ENCODE measurements at regions not wholly inside any gene's neighbourhood (a gene's known extent, or its start where the extent isn't known, plus 50 kb on each side); places are given as distances from the start of the nearest gene placed in this dataset.

DNA sequence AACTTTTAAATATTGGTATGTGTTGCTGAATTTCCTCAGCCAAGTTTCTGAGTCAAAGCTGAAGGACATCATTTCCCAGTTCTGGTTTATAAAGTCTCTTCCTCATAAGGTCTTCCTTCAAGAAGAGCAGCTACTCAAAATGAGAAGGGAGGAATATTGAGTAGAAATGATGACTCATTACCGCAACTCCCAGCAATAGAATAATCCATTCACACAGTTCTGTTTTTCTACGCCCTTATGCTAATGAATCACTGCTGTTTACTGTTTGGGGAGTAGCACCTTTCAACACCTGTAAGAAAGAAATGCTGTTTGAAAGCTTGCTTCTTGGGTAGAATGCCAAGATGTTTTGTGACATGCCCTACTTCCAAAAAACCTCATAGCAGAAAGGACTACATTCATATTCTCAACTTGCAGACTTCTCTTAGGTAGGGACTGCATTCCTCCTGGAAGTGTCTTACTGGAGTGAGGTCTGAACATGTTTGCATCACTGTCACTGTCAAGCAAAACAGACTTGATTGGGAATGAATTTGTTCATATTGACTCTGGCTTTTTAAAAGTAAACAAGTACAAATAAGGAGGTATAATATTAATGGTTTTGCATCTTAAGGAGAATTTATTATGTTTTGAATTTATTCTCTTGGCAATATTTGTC lies 147.2 kb upstream of the BANK1 start:
- H3K36me3 ChIP-seq (replicated peaks in 1 of 2; ENCODE audit: control insufficient read depth in 1 of 2, insufficient read depth in 2 of 2, low read length in 2 of 2): no peaks in the 10 kb centered on the region
- H3K4me1 ChIP-seq (ENCODE audit: insufficient read depth, low read length): no peaks in the 10 kb centered on the region
- no peaks in the 10 kb centered on the region for H3K9me3 ChIP-seq (ENCODE audit: low read length)
- WGBS (ENCODE audit: low lambda C conversion rate): 26% methylated on average over 2 of the region's 2 CpGs
- CTCF ChIA-PET (ENCODE audit: low intra/inter-chr PET ratio, low total read pairs): no interaction called here
- TF ChIP-seq, protein P1, sequence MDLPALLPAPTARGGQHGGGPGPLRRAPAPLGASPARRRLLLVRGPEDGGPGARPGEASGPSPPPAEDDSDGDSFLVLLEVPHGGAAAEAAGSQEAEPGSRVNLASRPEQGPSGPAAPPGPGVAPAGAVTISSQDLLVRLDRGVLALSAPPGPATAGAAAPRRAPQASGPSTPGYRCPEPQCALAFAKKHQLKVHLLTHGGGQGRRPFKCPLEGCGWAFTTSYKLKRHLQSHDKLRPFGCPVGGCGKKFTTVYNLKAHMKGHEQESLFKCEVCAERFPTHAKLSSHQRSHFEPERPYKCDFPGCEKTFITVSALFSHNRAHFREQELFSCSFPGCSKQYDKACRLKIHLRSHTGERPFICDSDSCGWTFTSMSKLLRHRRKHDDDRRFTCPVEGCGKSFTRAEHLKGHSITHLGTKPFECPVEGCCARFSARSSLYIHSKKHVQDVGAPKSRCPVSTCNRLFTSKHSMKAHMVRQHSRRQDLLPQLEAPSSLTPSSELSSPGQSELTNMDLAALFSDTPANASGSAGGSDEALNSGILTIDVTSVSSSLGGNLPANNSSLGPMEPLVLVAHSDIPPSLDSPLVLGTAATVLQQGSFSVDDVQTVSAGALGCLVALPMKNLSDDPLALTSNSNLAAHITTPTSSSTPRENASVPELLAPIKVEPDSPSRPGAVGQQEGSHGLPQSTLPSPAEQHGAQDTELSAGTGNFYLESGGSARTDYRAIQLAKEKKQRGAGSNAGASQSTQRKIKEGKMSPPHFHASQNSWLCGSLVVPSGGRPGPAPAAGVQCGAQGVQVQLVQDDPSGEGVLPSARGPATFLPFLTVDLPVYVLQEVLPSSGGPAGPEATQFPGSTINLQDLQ (CRISPR knock-in tag; IDR thresholded peaks at IDR 0.05): no peak
- no peak for TF ChIP-seq ZSCAN9 (CRISPR knock-in tag; IDR thresholded peaks at IDR 0.05; ENCODE audit: borderline replicate concordance)
- no peak for TF ChIP-seq HNF4A (CRISPR knock-in tag; IDR thresholded peaks at IDR 0.05)
- no peak for TF ChIP-seq GZF1 (CRISPR knock-in tag; IDR thresholded peaks at IDR 0.05)
- no peak for TF ChIP-seq SMYD3 (CRISPR knock-in tag; IDR thresholded peaks at IDR 0.05)
- no peak for TF ChIP-seq U2AF1 (optimal IDR thresholded peaks at IDR 0.05; ENCODE audit: low read depth, low read length)
- TF ChIP-seq EED (CRISPR knock-in tag; IDR thresholded peaks at IDR 0.05): no peak
- TF ChIP-seq ZNF142 (CRISPR knock-in tag; IDR thresholded peaks at IDR 0.05): no peak
- TF ChIP-seq GTF2F1 (IDR thresholded peaks at IDR 0.05; ENCODE audit: low read length): no peak
- no peak for TF ChIP-seq PHB2 (IDR thresholded peaks at IDR 0.05; ENCODE audit: partially characterized antibody)
- no peak for TF ChIP-seq NPAS2 (CRISPR knock-in tag; IDR thresholded peaks at IDR 0.05; ENCODE audit: borderline replicate concordance)
- no peak for TF ChIP-seq ZNF839 (CRISPR knock-in tag; IDR thresholded peaks at IDR 0.05; ENCODE audit: borderline replicate concordance)
- TF ChIP-seq ZKSCAN8 (CRISPR knock-in tag; IDR thresholded peaks at IDR 0.05; ENCODE audit: borderline replicate concordance): no peak
- TF ChIP-seq SRF (IDR thresholded peaks at IDR 0.05; ENCODE audit: low read depth, low read length): no peak
- no peak for TF ChIP-seq SNAPC5 (CRISPR knock-in tag; IDR thresholded peaks at IDR 0.05; ENCODE audit: borderline replicate concordance)
- no peaks in the 10 kb centered on the region; a peak in 1 of 5 replicates for H3K27me3 ChIP-seq (ENCODE audit: control insufficient read depth in 1 of 2, insufficient read depth in 2 of 2, low read length in 2 of 2)
- no peak overlapping the region for H3K4me3 ChIP-seq (replicated peaks in 1 of 3; ENCODE audit: insufficient read depth in 1 of 3, low read depth in 2 of 3, low read length in 3 of 3)
- ATAC-seq: no peak
- intact Hi-C loops (cut with micrococcal nuclease; ENCODE audit: unreplicated experiment): no loop called here
- no peak overlapping the region for H3K27ac ChIP-seq (ENCODE audit: extremely low read length, insufficient read depth, low read length)
- H2AFZ ChIP-seq (ENCODE audit: low read length): no peak overlapping the region
- no peaks in the 10 kb centered on the region for H3K79me2 ChIP-seq (ENCODE audit: insufficient read depth, low read length)
- no peaks in the 10 kb centered on the region for H4K20me1 ChIP-seq (ENCODE audit: insufficient read depth, low read length)
- POLR2A ChIA-PET: no interaction called here
- H3K4me2 ChIP-seq (ENCODE audit: low read depth, low read length): no peak overlapping the region
- no peak for FAIRE-seq
- BruUV-seq (replicated peaks): no TSS peak
- in situ Hi-C loops (cut with HindIII; ENCODE audit: extremely low pct_ligation_motif_present, low pct_unique_long_range_greater_than_20kb): no loop called here
- no peak overlapping the region for H3K9ac ChIP-seq (ENCODE audit: insufficient read depth, low read depth, low read length)
- DNase-seq (ENCODE audit: low spot score): no peak
